Brain microvascular endothelial cell (primary cell): ENCODE measurements at regions not wholly inside any gene's neighbourhood (a gene's known extent, or its start where the extent isn't known, plus 50 kb on each side); places are given as distances from the start of the nearest gene placed in this dataset.
A peak's percentile ranks its signal among the peaks of the same experiment; 100 is the strongest.

Source experiments
- DNase-seq: peaks from one replicate; pipeline ENCODE4 v3.0.0-alpha.2; 2020
- H3K27ac ChIP-seq: fragments of 250-450 bp; sonication (Bioruptor Pico); 2 replicates; pipeline ENCODE4 v1.5.1; 2020; ENCODE audit warnings: mild to moderate bottlenecking, moderate library complexity
- H3K27me3 ChIP-seq: fragments of 250-450 bp; sonication (Bioruptor Pico); replicated peaks from 2 replicates; pipeline ENCODE4 v1.5.1; 2020; ENCODE audit warnings: mild to moderate bottlenecking
- H3K36me3 ChIP-seq: fragments of 250-450 bp; sonication (Bioruptor Pico); replicated peaks from 2 replicates; pipeline ENCODE4 v1.5.1; 2020; ENCODE audit warnings: mild to moderate bottlenecking
- H3K4me3 ChIP-seq: 2 replicates; pipeline ENCODE4 v1.5.1; 2011; ENCODE audit warnings: low read depth, mild to moderate bottlenecking, control low read depth, low read length, moderate library complexity
- in situ Hi-C: cut with HindIII; loops from 2 replicates; pipeline ENCODE4 v1.10.0; 2017; ENCODE audit warnings: low sequenced_read_pairs, low pct_ligation_motif_present
- TF ChIP-seq, protein P1 (sequence below): IDR thresholded peaks from 2 replicates; pipeline ENCODE4 v1.5.1; 2011; ENCODE audit warnings: low read depth, mild to moderate bottlenecking, moderate library complexity, low read length, control low read depth, inconsistent platforms; ENCODE audit errors: missing control alignments

DNA sequence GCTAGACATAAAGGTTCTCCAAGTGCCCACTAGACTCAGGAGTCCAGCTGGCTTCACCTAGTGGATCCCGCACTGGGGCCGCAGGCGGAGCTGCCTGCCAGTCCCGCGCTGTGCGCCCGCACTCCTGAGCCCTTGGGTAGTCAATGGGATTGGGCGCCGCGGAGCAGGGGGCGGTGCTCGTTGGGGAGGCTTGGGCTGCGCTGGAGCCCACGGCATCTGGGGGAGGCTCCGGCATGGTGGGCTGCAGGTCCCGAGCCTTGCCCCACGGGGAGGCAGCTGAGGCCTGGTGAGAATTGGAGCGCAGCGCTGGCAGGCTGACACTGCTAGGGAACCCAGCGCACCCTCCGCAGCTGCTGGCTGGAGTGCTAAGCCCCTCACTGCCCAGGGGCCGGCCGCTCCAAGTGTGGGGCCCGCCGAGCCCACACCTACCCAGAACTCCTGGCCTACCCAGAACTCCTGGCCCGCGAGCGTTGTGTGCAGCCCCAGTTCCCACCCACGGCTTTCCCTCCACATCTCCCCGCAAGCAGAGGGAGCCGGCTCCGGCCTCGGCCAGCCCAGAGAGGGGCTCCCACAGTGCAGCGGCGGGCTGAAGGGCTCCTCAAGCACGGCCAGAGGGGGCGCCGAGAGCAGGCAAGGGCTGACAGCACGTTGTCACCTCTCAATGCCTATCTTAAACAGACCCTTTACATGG lies 260.7 kb upstream of the DMRT1 start:
- in situ Hi-C loops = no loop called here
- Histone ChIP-seq H3K27me3 (no peaks in the 10 kb centered on the region), H3K36me3 (no peaks in the 10 kb centered on the region), H3K4me3 (no peak overlapping the region), H3K27ac (no peak overlapping the region)
- TF ChIP-seq, protein P1, sequence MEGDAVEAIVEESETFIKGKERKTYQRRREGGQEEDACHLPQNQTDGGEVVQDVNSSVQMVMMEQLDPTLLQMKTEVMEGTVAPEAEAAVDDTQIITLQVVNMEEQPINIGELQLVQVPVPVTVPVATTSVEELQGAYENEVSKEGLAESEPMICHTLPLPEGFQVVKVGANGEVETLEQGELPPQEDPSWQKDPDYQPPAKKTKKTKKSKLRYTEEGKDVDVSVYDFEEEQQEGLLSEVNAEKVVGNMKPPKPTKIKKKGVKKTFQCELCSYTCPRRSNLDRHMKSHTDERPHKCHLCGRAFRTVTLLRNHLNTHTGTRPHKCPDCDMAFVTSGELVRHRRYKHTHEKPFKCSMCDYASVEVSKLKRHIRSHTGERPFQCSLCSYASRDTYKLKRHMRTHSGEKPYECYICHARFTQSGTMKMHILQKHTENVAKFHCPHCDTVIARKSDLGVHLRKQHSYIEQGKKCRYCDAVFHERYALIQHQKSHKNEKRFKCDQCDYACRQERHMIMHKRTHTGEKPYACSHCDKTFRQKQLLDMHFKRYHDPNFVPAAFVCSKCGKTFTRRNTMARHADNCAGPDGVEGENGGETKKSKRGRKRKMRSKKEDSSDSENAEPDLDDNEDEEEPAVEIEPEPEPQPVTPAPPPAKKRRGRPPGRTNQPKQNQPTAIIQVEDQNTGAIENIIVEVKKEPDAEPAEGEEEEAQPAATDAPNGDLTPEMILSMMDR = no peak
- no peak for DNase-seq

GRCh38 chr9:581673-582497 lies 259.6 kb upstream of the DMRT1 start:
- no peak overlapping the region for H3K4me3 ChIP-seq
- in situ Hi-C loops = no loop called here
- no peak for DNase-seq
- H3K36me3 ChIP-seq = no peaks in the 10 kb centered on the region
- no peaks in the 10 kb centered on the region for H3K27me3 ChIP-seq
- H3K27ac ChIP-seq = no peak overlapping the region
- TF ChIP-seq, protein P1 = peak; percentile 32

DNA sequence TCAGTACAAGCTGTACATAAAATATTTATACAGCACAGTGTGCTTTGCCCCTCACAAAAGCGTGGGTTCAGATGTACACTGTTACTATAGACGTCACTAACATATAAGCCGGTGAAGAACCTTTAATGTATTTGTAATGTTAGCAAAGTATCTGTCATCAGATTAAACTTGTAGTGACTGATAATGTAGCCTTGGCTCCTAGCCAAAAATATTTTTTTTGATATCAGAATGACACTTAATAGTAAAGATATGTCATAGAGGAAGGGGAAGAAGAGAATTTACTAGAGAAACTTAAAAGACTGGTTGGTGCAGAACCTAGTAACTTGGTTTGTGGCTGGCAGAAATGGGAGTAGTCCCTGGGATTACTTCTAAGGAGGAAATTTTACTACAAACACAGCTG lies 258.7 kb upstream of the DMRT1 start:
- Histone ChIP-seq H3K27ac (no peak overlapping the region), H3K27me3 (no peaks in the 10 kb centered on the region), H3K36me3 (no peaks in the 10 kb centered on the region), H3K4me3 (no peak overlapping the region)
- no peak for DNase-seq
- in situ Hi-C loops = no loop called here
- TF ChIP-seq, protein P1 = no peak

GRCh38 chr9:587527-587926 lies 254.0 kb upstream of the DMRT1 start:
- TF ChIP-seq, protein P1 = no peak
- no peaks in the 10 kb centered on the region for H3K27me3 ChIP-seq
- in situ Hi-C loops = no loop called here
- H3K27ac ChIP-seq = no peak overlapping the region
- no peaks in the 10 kb centered on the region for H3K36me3 ChIP-seq
- no peak for DNase-seq
- H3K4me3 ChIP-seq = no peak overlapping the region

GRCh38 chr9:588981-589380 lies 252.5 kb upstream of the DMRT1 start:
- H3K27ac ChIP-seq = no peak overlapping the region

More at GRCh38 chr9:588981-589380, 252.5 kb upstream of the DMRT1 start:
- H3K27me3 ChIP-seq = no peaks in the 10 kb centered on the region
- in situ Hi-C loops = no loop called here
- no peak overlapping the region for H3K4me3 ChIP-seq
- no peak for DNase-seq
- TF ChIP-seq, protein P1 = no peak
- H3K36me3 ChIP-seq = no peaks in the 10 kb centered on the region
